ENCODE measurements at regions not wholly inside any gene's neighbourhood (a gene's known extent, or its start where the extent isn't known, plus 50 kb on each side); places are given as distances from the start of the nearest gene placed in this dataset.

DNA sequence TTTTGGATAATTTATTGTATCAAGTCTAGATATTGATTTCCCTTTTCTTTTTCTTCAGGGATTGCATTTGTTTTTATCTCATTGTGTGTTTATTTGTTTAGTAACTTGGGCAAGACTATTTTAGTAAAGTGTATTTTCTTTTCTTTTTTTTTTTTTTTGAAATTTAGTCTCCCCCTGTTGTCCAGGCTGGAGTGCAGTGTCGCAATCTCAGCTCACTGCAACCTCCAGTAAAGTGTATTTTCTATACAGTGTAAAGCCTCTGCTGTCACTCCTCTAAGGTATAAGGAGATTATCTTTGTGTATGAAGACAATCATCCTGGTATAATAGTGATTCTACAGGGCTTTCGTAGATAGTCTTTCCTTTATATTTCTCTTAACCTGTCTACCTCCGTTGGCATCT, 2546.0 kb downstream of the PCDH9 start (continued):
- TF ChIP-seq, protein P1, sequence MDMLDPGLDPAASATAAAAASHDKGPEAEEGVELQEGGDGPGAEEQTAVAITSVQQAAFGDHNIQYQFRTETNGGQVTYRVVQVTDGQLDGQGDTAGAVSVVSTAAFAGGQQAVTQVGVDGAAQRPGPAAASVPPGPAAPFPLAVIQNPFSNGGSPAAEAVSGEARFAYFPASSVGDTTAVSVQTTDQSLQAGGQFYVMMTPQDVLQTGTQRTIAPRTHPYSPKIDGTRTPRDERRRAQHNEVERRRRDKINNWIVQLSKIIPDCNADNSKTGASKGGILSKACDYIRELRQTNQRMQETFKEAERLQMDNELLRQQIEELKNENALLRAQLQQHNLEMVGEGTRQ (CRISPR knock-in tag; IDR thresholded peaks at IDR 0.05) = no peak

DNA sequence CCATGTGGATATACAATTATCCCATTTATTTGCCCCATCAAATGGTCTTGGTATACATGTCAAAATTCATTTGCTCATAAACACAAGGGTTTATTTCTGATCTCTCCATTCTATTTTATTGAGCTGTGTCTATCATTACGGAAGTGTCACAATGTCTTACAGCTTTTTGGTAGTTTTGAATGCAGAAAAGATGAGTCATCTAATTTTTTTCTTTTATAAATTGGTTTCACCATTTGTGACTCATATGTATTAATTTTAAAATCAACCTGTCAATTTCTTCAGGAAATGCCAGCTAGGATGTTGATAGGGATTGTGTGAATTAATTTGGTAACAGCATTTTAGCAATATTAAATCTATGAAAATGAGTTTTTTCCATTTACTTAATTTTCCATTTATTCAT, 2549.4 kb downstream of the PCDH9 start:
- ATAC-seq (no peak), DNase-seq (ENCODE audit: low spot score) (no peak)
- Mint-ChIP-seq H3K27me3 (ENCODE audit: low read depth) (no peaks in the 10 kb centered on the region), H3K4me1 (peaks cover 29% of the 10 kb centered on the region), H3K4me3 (no peak overlapping the region), H3K27ac (no peak overlapping the region), H3K9me3 (peaks cover 4% of the 10 kb centered on the region; the same call in 1 of the 2 replicates), H3K36me3 (peaks cover 3% of the 10 kb centered on the region; the same call in 1 of the 2 replicates)
- ChIA-PET POLR2A (no interaction called here), CTCF (no interaction called here)
- TF ChIP-seq ZNF138 (CRISPR knock-in tag; conservative IDR thresholded peaks at IDR 0.05) (no peak), PRRX2 (CRISPR knock-in tag; IDR thresholded peaks at IDR 0.05) (no peak), JAZF1 (CRISPR knock-in tag; IDR thresholded peaks at IDR 0.05) (no peak), ZNF121 (CRISPR knock-in tag; IDR thresholded peaks at IDR 0.05) (no peak)
- TF ChIP-seq, protein P2, sequence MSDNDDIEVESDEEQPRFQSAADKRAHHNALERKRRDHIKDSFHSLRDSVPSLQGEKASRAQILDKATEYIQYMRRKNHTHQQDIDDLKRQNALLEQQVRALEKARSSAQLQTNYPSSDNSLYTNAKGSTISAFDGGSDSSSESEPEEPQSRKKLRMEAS (CRISPR knock-in tag; IDR thresholded peaks at IDR 0.05) = no peak

DNA sequence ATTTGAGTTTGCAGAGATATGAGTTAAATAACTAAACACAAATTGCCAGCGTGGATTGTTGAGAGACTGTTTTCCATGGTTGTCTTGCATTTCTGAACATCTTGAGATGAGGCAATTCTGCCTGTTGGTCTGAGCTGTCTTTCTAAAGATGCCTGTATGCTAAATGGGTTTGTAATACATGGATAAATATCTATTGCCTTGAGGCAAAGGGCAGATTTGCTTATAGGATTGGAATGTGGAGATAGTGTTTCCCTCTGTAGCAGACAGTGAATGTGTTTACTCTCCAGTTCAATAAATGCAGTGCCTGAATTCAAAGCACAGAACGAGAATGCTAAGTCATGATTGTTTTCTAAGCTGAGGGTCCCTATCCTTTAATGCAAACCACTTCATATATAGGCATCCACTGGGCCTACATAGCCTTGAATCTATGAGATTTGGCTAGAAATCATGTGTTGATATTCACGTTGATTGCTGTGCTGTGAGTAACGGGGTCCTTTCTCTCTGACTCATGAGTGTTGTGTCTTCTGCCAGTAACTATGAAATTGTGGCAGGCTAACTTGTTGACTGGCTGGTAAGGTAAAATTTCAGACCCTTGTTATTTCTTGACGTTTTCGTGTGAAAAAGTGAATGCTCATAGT, 2554.8 kb downstream of the PCDH9 start:
- H3K27ac Mint-ChIP-seq = peak overlapping the region; percentile 2; the same call in 1 of the 2 replicates
- ATAC-seq (no peak), DNase-seq (ENCODE audit: low spot score) (no peak)
- peaks cover 7% of the 10 kb centered on the region for H3K4me1 Mint-ChIP-seq
- no peak overlapping the region for H3K4me3 Mint-ChIP-seq
- no peaks in the 10 kb centered on the region for H3K27me3 Mint-ChIP-seq (ENCODE audit: low read depth)
- no peak for TF ChIP-seq ZNF671 (CRISPR knock-in tag; IDR thresholded peaks at IDR 0.05)
- no peak for TF ChIP-seq TEAD4 (CRISPR knock-in tag; IDR thresholded peaks at IDR 0.05)
- no peak for TF ChIP-seq ZNF263 (CRISPR knock-in tag; IDR thresholded peaks at IDR 0.05; ENCODE audit: low read depth)
- TF ChIP-seq, protein P3, sequence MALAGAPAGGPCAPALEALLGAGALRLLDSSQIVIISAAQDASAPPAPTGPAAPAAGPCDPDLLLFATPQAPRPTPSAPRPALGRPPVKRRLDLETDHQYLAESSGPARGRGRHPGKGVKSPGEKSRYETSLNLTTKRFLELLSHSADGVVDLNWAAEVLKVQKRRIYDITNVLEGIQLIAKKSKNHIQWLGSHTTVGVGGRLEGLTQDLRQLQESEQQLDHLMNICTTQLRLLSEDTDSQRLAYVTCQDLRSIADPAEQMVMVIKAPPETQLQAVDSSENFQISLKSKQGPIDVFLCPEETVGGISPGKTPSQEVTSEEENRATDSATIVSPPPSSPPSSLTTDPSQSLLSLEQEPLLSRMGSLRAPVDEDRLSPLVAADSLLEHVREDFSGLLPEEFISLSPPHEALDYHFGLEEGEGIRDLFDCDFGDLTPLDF (CRISPR knock-in tag; IDR thresholded peaks at IDR 0.05) = no peak
- TF ChIP-seq, protein P4, sequence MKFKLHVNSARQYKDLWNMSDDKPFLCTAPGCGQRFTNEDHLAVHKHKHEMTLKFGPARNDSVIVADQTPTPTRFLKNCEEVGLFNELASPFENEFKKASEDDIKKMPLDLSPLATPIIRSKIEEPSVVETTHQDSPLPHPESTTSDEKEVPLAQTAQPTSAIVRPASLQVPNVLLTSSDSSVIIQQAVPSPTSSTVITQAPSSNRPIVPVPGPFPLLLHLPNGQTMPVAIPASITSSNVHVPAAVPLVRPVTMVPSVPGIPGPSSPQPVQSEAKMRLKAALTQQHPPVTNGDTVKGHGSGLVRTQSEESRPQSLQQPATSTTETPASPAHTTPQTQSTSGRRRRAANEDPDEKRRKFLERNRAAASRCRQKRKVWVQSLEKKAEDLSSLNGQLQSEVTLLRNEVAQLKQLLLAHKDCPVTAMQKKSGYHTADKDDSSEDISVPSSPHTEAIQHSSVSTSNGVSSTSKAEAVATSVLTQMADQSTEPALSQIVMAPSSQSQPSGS (CRISPR knock-in tag; IDR thresholded peaks at IDR 0.05; ENCODE audit: borderline replicate concordance, low read depth) = no peak
- no peak for TF ChIP-seq TEAD1 (CRISPR knock-in tag; IDR thresholded peaks at IDR 0.05)
- no peak for TF ChIP-seq NR1H2 (CRISPR knock-in tag; IDR thresholded peaks at IDR 0.05)
- no peak for TF ChIP-seq TP53 (CRISPR knock-in tag; IDR thresholded peaks at IDR 0.05)
- no peak for TF ChIP-seq JUN (CRISPR knock-in tag; IDR thresholded peaks at IDR 0.05)
- no peak for TF ChIP-seq CBFB (CRISPR knock-in tag; IDR thresholded peaks at IDR 0.05; ENCODE audit: low read depth)
- TF ChIP-seq, protein P1 (CRISPR knock-in tag; IDR thresholded peaks at IDR 0.05) = no peak
- TF ChIP-seq, protein P5, sequence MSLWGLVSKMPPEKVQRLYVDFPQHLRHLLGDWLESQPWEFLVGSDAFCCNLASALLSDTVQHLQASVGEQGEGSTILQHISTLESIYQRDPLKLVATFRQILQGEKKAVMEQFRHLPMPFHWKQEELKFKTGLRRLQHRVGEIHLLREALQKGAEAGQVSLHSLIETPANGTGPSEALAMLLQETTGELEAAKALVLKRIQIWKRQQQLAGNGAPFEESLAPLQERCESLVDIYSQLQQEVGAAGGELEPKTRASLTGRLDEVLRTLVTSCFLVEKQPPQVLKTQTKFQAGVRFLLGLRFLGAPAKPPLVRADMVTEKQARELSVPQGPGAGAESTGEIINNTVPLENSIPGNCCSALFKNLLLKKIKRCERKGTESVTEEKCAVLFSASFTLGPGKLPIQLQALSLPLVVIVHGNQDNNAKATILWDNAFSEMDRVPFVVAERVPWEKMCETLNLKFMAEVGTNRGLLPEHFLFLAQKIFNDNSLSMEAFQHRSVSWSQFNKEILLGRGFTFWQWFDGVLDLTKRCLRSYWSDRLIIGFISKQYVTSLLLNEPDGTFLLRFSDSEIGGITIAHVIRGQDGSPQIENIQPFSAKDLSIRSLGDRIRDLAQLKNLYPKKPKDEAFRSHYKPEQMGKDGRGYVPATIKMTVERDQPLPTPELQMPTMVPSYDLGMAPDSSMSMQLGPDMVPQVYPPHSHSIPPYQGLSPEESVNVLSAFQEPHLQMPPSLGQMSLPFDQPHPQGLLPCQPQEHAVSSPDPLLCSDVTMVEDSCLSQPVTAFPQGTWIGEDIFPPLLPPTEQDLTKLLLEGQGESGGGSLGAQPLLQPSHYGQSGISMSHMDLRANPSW (CRISPR knock-in tag; conservative IDR thresholded peaks at IDR 0.05; ENCODE audit: low read depth) = no peak
- TF ChIP-seq, protein P6, sequence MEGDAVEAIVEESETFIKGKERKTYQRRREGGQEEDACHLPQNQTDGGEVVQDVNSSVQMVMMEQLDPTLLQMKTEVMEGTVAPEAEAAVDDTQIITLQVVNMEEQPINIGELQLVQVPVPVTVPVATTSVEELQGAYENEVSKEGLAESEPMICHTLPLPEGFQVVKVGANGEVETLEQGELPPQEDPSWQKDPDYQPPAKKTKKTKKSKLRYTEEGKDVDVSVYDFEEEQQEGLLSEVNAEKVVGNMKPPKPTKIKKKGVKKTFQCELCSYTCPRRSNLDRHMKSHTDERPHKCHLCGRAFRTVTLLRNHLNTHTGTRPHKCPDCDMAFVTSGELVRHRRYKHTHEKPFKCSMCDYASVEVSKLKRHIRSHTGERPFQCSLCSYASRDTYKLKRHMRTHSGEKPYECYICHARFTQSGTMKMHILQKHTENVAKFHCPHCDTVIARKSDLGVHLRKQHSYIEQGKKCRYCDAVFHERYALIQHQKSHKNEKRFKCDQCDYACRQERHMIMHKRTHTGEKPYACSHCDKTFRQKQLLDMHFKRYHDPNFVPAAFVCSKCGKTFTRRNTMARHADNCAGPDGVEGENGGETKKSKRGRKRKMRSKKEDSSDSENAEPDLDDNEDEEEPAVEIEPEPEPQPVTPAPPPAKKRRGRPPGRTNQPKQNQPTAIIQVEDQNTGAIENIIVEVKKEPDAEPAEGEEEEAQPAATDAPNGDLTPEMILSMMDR (IDR thresholded peaks at IDR 0.05) = no peak
- TF ChIP-seq ZNF232 (CRISPR knock-in tag; IDR thresholded peaks at IDR 0.05) = no peak
- no peak for TF ChIP-seq RORB (CRISPR knock-in tag; IDR thresholded peaks at IDR 0.05)
- TF ChIP-seq, protein P7, sequence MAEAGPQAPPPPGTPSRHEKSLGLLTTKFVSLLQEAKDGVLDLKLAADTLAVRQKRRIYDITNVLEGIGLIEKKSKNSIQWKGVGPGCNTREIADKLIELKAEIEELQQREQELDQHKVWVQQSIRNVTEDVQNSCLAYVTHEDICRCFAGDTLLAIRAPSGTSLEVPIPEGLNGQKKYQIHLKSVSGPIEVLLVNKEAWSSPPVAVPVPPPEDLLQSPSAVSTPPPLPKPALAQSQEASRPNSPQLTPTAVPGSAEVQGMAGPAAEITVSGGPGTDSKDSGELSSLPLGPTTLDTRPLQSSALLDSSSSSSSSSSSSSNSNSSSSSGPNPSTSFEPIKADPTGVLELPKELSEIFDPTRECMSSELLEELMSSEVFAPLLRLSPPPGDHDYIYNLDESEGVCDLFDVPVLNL (CRISPR knock-in tag; IDR thresholded peaks at IDR 0.05; ENCODE audit: borderline replicate concordance, low read depth) = no peak
- H3K36me3 Mint-ChIP-seq = no peaks in the 10 kb centered on the region
- POLR2A ChIA-PET = no interaction called here
- H3K9me3 Mint-ChIP-seq = peaks cover 13% of the 10 kb centered on the region
- CTCF ChIA-PET = no interaction called here
